A549 (cell line): ENCODE measurements at regions not wholly inside any gene's neighbourhood (a gene's known extent, or its start where the extent isn't known, plus 50 kb on each side); places are given as distances from the start of the nearest gene placed in this dataset.

ENCODE experiments used
- CHD2 ChIP-seq: fragments of 150-350 bp; IDR thresholded peaks from 2 replicates; pipeline ENCODE4 v1.6.1; 2014; ENCODE audit warnings: low read length; ENCODE audit not compliant: partially characterized antibody
- CTCF ChIP-seq: fragments of >200 bp; sonication (Bioruptor Twin); formaldehyde crosslinking; IDR thresholded peaks from 3 replicates; pipeline ENCODE4 v1.5.1; 2016
- EP300 ChIP-seq, 2 experiments: fragments of >200 bp; sonication (Bioruptor Twin); formaldehyde crosslinking; IDR thresholded peaks; 2 replicates in 1 of 2; 3 replicates in 1 of 2; pipeline ENCODE4 v1.6.1; 2016 to 2017
- SMC3 ChIP-seq: fragments of >200 bp; sonication (Bioruptor Twin); formaldehyde crosslinking; IDR thresholded peaks from 3 replicates; pipeline ENCODE4 v1.6.1; 2018; ENCODE audit warnings: inconsistent platforms

GRCh38 chr11:20221566-20221965 is 61.3 kb upstream of the DBX1 start:
- TF ChIP-seq CHD2 (no peak), EP300 (IDR thresholded peaks at IDR 0.05) (no peak), CTCF (no peak), SMC3 (no peak)
